ENCODE measurements at regions not wholly inside any gene's neighbourhood (a gene's known extent, or its start where the extent isn't known, plus 50 kb on each side); places are given as distances from the start of the nearest gene placed in this dataset.

DNA sequence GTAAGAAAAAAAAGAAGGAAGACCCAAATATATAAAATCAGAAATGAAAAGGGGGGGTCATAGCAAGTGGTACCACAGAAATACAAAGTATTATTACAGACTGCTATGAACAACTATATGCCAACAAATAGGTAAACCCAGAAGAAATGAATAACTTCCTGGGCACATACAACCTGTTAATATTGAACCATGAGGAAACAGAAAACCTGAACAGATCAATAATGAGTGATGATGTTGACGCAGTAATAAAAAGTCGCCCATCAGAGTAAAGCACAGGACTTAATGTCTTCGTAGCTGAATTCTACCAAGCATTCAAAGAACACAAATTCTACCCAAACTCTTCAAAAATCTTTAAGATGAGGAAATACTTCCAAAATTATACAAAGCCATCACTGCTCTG, 921.6 kb upstream of the SEMA6D start:
- Mint-ChIP-seq H3K36me3 (no peaks in the 10 kb centered on the region), H3K27ac (no peak overlapping the region), H3K4me1 (no peaks in the 10 kb centered on the region), H3K9me3 (no peaks in the 10 kb centered on the region), H3K4me3 (no peak overlapping the region), H3K27me3 (no peaks in the 10 kb centered on the region)

GRCh38 chr15:46808834-46809233, 908.5 kb upstream of the SEMA6D start:
- no peak overlapping the region for H3K27ac Mint-ChIP-seq
- H3K4me3 Mint-ChIP-seq, result no peak overlapping the region
- no peaks in the 10 kb centered on the region for H3K36me3 Mint-ChIP-seq
- no peaks in the 10 kb centered on the region for H3K4me1 Mint-ChIP-seq
- no peaks in the 10 kb centered on the region for H3K27me3 Mint-ChIP-seq
- no peaks in the 10 kb centered on the region for H3K9me3 Mint-ChIP-seq

DNA sequence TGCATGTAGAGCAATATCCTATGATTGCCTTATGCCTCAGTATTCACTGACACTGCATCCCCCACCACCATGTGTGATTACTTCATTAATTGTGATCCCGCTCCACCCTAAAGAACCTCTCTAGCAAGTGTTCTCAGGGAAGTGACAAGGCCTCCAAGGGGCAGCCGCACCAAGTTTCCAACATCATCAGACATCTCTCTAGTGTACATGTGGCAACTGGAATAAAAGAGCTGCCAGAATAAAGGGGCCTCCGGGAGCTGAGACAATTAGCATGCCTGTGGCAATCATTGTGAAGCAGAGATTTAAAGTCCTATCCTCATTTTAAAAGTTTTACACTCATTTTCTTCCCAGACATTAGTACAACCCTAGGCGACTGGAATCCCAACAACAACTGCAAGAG, 902.1 kb upstream of the SEMA6D start:
- Mint-ChIP-seq H3K36me3 (no peaks in the 10 kb centered on the region), H3K27me3 (no peaks in the 10 kb centered on the region), H3K27ac (no peak overlapping the region), H3K4me3 (no peak overlapping the region), H3K4me1 (no peaks in the 10 kb centered on the region), H3K9me3 (peaks cover 5% of the 10 kb centered on the region)

DNA sequence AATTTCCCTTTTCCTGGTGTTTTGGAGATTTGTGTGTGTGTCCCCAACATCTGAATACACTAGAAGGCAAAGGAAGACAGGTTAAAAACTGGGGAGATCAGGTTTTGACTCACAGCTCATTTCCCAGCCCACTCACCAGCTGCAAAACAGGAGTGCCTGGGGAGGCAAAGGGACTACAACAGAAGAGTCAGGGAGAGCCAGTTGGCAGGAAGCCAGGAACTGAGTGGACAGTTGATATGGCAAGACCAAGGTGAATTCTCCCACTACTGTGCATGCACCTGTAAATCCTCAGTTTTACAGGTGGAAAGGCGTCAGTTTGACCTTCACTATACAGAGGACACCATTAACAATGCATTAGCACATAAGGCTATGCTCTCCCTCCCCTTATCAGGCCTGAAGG, 901.5 kb upstream of the SEMA6D start:
- Mint-ChIP-seq H3K9me3 (peaks cover 5% of the 10 kb centered on the region), H3K4me3 (no peak overlapping the region), H3K4me1 (no peaks in the 10 kb centered on the region), H3K36me3 (no peaks in the 10 kb centered on the region), H3K27me3 (no peaks in the 10 kb centered on the region), H3K27ac (no peak overlapping the region)

DNA sequence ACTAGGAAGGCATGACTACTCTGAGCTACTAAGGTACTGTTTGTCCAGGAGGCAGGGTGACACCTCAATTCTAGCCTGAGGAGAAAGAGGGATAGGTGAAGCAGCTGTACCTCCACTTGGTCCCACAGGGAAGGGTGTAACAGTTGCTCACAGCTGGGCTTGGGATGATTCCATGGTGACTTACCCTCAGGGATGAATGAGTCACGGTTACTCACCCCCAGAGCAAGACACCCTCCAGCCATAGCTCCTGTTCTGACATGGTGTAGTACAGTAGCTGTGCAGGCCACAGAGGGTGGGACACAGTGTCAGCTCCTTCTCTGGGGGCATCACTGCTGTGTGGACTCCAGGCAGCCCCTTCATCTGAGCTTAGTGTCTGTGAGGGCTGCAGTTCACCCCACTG, 868.6 kb upstream of the SEMA6D start:
- H3K9me3 Mint-ChIP-seq, result peaks cover 10% of the 10 kb centered on the region
- no peaks in the 10 kb centered on the region for H3K4me1 Mint-ChIP-seq

DNA sequence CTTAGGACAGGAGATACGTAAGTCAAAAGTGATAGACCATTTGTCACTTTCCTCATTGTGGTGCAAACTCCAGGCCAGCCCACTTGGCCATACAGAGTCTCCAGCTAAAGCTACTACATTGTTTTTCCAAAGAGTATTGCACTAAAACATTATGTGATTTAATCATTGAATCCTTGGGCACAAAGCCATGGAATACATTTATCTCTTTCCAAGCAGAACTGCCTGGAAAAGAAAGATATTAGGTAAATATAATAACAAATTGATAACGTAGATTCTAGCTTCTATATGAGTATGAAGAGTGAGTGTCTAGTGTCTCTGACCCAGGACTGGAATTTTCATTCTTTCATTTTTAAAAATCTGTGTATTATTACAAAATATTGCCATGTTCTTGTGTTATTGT, 863.7 kb upstream of the SEMA6D start:
- peaks cover 11% of the 10 kb centered on the region for H3K9me3 Mint-ChIP-seq
- H3K27me3 Mint-ChIP-seq, result no peaks in the 10 kb centered on the region
- no peaks in the 10 kb centered on the region for H3K4me1 Mint-ChIP-seq
- H3K36me3 Mint-ChIP-seq, result no peaks in the 10 kb centered on the region
- H3K4me3 Mint-ChIP-seq, result no peak overlapping the region
- no peak overlapping the region for H3K27ac Mint-ChIP-seq

More for the DNA sequence above, 868.6 kb upstream of the SEMA6D start:
- Mint-ChIP-seq H3K27ac (no peak overlapping the region), H3K27me3 (no peaks in the 10 kb centered on the region), H3K4me3 (no peak overlapping the region), H3K36me3 (no peaks in the 10 kb centered on the region)

- H3K27me3 Mint-ChIP-seq, result no peaks in the 10 kb centered on the region
- H3K9me3 Mint-ChIP-seq, result peaks cover 13% of the 10 kb centered on the region
- no peaks in the 10 kb centered on the region for H3K36me3 Mint-ChIP-seq
- no peak overlapping the region for H3K27ac Mint-ChIP-seq
- H3K4me1 Mint-ChIP-seq, result no peaks in the 10 kb centered on the region
- H3K4me3 Mint-ChIP-seq, result no peak overlapping the region
These were observed 862.7 kb upstream of the SEMA6D start for GRCh38 chr15:46854564-46854963.

DNA sequence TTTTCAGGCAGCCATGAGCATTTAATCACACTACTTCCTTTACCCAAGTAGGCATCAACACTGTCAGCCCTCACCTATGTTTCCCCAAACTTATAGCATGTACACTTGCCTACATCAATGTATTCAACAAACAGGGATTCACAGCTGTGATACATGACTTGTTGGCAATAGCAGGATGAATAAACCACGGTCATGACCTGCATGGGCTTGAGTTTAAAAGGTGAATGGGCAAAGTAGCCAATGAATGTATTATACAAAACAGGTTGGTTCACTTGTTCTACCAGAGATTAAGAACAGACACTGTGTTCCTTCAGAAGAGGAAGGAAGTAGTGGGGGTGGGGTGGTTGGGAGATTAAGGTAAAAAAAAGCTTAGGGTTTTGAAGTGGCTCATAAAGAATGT, 861.9 kb upstream of the SEMA6D start:
- Mint-ChIP-seq H3K9me3 (peaks cover 13% of the 10 kb centered on the region), H3K36me3 (no peaks in the 10 kb centered on the region), H3K27ac (no peak overlapping the region), H3K4me3 (no peak overlapping the region), H3K27me3 (no peaks in the 10 kb centered on the region), H3K4me1 (no peaks in the 10 kb centered on the region)

- peaks cover 13% of the 10 kb centered on the region for H3K9me3 Mint-ChIP-seq
- H3K36me3 Mint-ChIP-seq, result no peaks in the 10 kb centered on the region
- H3K4me1 Mint-ChIP-seq, result no peaks in the 10 kb centered on the region
- no peak overlapping the region for H3K4me3 Mint-ChIP-seq
- H3K27me3 Mint-ChIP-seq, result no peaks in the 10 kb centered on the region
- no peak overlapping the region for H3K27ac Mint-ChIP-seq
These were observed 860.3 kb upstream of the SEMA6D start for GRCh38 chr15:46856839-46857502.

GRCh38 chr15:46858150-46858549, 859.2 kb upstream of the SEMA6D start:
- peaks cover 13% of the 10 kb centered on the region for H3K9me3 Mint-ChIP-seq
- H3K4me1 Mint-ChIP-seq, result no peaks in the 10 kb centered on the region
- H3K36me3 Mint-ChIP-seq, result no peaks in the 10 kb centered on the region
- no peaks in the 10 kb centered on the region for H3K27me3 Mint-ChIP-seq
- no peak overlapping the region for H3K27ac Mint-ChIP-seq
- H3K4me3 Mint-ChIP-seq, result no peak overlapping the region

GRCh38 chr15:46861796-46862195, 855.5 kb upstream of the SEMA6D start:
- Mint-ChIP-seq H3K27me3 (no peaks in the 10 kb centered on the region), H3K27ac (no peak overlapping the region), H3K9me3 (peaks cover 13% of the 10 kb centered on the region), H3K4me3 (no peak overlapping the region), H3K4me1 (no peaks in the 10 kb centered on the region), H3K36me3 (no peaks in the 10 kb centered on the region)

DNA sequence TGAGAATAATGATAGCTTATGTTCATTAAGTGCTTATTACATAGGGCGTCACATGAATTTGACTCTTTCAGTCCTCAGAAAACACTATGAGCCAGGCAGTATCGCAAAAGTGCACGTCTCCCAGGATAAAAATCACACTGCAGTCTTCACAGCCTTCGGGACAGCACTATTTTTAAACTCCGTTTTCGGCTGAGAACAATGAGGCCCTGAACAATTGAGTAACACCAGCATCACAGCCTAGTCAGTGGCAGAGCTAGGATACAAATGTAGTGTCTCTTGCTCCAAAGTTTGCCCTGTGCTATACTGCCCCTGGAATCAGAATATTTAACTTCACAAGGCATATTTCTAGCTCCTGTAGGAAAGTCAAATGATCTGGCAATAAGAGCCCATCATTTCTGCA, 852.1 kb upstream of the SEMA6D start:
- Mint-ChIP-seq H3K4me1 (no peaks in the 10 kb centered on the region), H3K36me3 (no peaks in the 10 kb centered on the region), H3K4me3 (no peak overlapping the region), H3K27ac (no peak overlapping the region), H3K9me3 (peaks cover 8% of the 10 kb centered on the region), H3K27me3 (no peaks in the 10 kb centered on the region)

- H3K36me3 Mint-ChIP-seq, result no peaks in the 10 kb centered on the region
- no peaks in the 10 kb centered on the region for H3K4me1 Mint-ChIP-seq
These were observed 844.9 kb upstream of the SEMA6D start for GRCh38 chr15:46872286-46872980.

DNA sequence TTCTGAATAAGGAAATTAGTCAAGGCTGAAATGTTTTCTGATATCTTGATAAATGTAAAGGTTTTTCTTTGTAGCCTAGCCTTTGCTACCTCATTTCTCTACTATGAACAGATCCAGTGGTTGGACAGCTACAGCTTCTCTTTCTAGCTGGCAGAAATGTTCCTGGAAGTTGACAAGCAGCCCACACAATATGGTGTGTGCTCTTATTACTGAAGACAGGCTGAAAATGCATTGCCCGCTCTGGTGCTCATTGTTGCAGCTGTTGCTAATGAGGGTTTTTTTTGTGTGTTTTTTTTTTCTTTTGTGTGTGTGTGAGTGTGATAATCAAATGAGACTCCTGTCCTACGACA, 844.3 kb upstream of the SEMA6D start:
- Mint-ChIP-seq H3K4me3 (no peak overlapping the region), H3K27ac (no peak overlapping the region), H3K27me3 (no peaks in the 10 kb centered on the region), H3K36me3 (no peaks in the 10 kb centered on the region), H3K9me3 (no peaks in the 10 kb centered on the region), H3K4me1 (no peaks in the 10 kb centered on the region)

More at GRCh38 chr15:46872286-46872980, 844.9 kb upstream of the SEMA6D start:
- H3K9me3 Mint-ChIP-seq, result no peaks in the 10 kb centered on the region
- no peaks in the 10 kb centered on the region for H3K27me3 Mint-ChIP-seq
- H3K27ac Mint-ChIP-seq, result no peak overlapping the region
- H3K4me3 Mint-ChIP-seq, result no peak overlapping the region

- H3K4me3 Mint-ChIP-seq, result no peak overlapping the region
- no peaks in the 10 kb centered on the region for H3K4me1 Mint-ChIP-seq
- peaks cover 5% of the 10 kb centered on the region for H3K9me3 Mint-ChIP-seq
- H3K36me3 Mint-ChIP-seq, result no peaks in the 10 kb centered on the region
- no peak overlapping the region for H3K27ac Mint-ChIP-seq
- H3K27me3 Mint-ChIP-seq, result no peaks in the 10 kb centered on the region
These were observed 838.1 kb upstream of the SEMA6D start for GRCh38 chr15:46879032-46879770.

DNA sequence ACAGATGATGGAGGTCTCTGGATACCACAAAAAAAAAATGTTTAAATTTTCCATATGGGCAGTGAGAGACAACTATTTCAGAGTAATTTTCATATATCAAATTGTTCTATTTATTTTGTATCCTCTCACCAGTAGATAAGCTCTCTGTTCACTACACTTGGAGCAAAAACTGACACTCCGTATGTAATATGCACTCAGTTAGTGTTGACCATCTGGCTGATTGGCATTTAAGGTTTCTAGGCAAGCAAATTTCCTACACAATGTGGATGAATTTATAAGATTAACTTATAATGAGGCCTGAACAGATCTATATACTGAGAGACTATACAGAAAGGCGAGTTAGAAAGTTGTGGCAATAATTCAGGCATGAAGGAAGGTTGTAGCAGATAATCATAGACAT, 836.5 kb upstream of the SEMA6D start:
- Mint-ChIP-seq H3K4me3 (no peak overlapping the region), H3K4me1 (no peaks in the 10 kb centered on the region), H3K9me3 (peaks cover 5% of the 10 kb centered on the region), H3K27me3 (no peaks in the 10 kb centered on the region), H3K27ac (no peak overlapping the region), H3K36me3 (no peaks in the 10 kb centered on the region)
